Neutrophil (primary cell): ENCODE measurements at regions not wholly inside any gene's neighbourhood (a gene's known extent, or its start where the extent isn't known, plus 50 kb on each side); places are given as distances from the start of the nearest gene placed in this dataset.

Source experiments
- H3K27ac ChIP-seq: fragments of 200-600 bp; sonication (generic); 2 replicates; pipeline ENCODE4 v1.5.1; 2016; ENCODE audit warnings: mild to moderate bottlenecking, moderate library complexity
- H3K27me3 ChIP-seq: fragments of 200-600 bp; sonication (generic); 2 replicates; pipeline ENCODE4 v1.6.0; 2016; ENCODE audit warnings: mild to moderate bottlenecking
- H3K36me3 ChIP-seq: fragments of 200-600 bp; sonication (generic); 2 replicates; pipeline ENCODE4 v1.5.1; 2017
- H3K4me1 ChIP-seq, 2 experiments: fragments of 200-600 bp in 1 of 2; sonication (generic) in 1 of 2; 1 replicate in 1 of 2; 2 replicates in 1 of 2; pipeline versions ENCODE4 v1.5.1 to v1.6.1; 2013 to 2016; ENCODE audit warnings: low read depth in 1 of 2, low read length in 1 of 2, mild to moderate bottlenecking in 1 of 2, moderate library complexity in 1 of 2; ENCODE audit not compliant: control insufficient read depth in 1 of 2, insufficient read depth in 1 of 2
- H3K4me3 ChIP-seq, 2 experiments: fragments of 200-600 bp in 1 of 2; sonication (generic) in 1 of 2; 1 replicate in 1 of 2; 2 replicates in 1 of 2; pipeline ENCODE4 v1.5.1; 2013 to 2016; ENCODE audit warnings: low read depth in 1 of 2, low read length in 1 of 2, mild to moderate bottlenecking in 1 of 2, moderate library complexity in 1 of 2
- H3K9me3 ChIP-seq: fragments of 200-600 bp; sonication (generic); 2 replicates; pipeline ENCODE4 v1.5.1; 2016
- CTCF ChIP-seq: fragments of 200-600 bp; sonication (generic); IDR thresholded peaks from 2 replicates; pipeline ENCODE4 v1.5.1; 2016; ENCODE audit warnings: antibody characterized with exemption

- H3K9me3 ChIP-seq, result no peaks in the 10 kb centered on the region
- H3K4me1 ChIP-seq, result no peaks in the 10 kb centered on the region
- H3K4me3 ChIP-seq, result no peak overlapping the region
- H3K36me3 ChIP-seq, result no peaks in the 10 kb centered on the region
- no peaks in the 10 kb centered on the region for H3K27me3 ChIP-seq
- H3K27ac ChIP-seq, result no peak overlapping the region
- no peak for TF ChIP-seq CTCF
Observed at GRCh38 chr7:10727636-10728035, 246.0 kb upstream of the PHF14 start.

DNA sequence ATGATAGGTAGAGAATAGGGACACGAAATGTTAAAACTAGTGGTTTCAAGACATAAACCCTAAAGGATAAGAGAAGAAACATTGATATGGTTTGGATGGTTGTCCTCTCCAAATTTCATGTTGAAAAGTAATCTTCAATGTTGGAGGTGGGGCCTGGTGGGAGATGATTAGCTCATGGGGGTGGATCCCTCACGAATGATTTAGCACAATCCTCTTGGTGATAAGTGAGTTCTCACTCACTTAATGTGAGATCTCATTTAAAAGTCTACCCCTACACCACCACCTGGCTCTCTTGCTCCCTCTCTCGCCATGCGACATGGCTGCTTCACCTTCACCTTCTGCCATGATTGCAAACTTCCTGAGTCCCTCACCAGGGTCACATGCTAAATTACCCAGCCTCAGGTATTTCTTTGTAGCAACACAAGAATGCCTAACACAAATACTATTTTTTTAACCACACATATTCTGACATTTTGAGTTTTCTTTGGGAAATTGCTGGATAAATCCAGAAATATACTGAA is 242.4 kb upstream of the PHF14 start:
- no peak for TF ChIP-seq CTCF
- Histone ChIP-seq H3K36me3 (no peaks in the 10 kb centered on the region), H3K9me3 (no peaks in the 10 kb centered on the region), H3K4me3 (no peak overlapping the region), H3K27me3 (no peaks in the 10 kb centered on the region), H3K4me1 (no peaks in the 10 kb centered on the region), H3K27ac (no peak overlapping the region)

DNA sequence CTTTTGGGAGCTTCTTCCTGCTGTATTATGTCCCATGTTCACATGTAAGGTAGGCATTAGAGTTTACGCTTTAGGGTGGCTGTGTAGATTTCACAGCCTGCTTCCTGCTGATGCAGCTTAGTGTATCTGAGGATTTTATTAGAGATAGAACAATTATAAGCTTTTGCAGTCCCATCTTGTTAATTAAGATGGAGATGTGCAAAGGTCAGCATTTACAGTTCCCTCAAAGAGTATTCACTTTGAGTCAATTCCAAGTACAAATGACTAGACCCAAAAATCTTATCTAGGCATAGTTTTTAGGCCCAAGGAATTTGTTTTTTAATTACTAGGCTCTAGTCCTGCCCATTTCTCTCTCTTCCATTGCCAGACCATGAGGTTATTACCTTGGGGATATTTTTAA is 239.9 kb upstream of the PHF14 start:
- Histone ChIP-seq H3K27ac (no peak overlapping the region), H3K36me3 (no peaks in the 10 kb centered on the region), H3K4me1 (no peaks in the 10 kb centered on the region), H3K9me3 (no peaks in the 10 kb centered on the region), H3K4me3 (no peak overlapping the region), H3K27me3 (no peaks in the 10 kb centered on the region)
- TF ChIP-seq CTCF, result no peak

DNA sequence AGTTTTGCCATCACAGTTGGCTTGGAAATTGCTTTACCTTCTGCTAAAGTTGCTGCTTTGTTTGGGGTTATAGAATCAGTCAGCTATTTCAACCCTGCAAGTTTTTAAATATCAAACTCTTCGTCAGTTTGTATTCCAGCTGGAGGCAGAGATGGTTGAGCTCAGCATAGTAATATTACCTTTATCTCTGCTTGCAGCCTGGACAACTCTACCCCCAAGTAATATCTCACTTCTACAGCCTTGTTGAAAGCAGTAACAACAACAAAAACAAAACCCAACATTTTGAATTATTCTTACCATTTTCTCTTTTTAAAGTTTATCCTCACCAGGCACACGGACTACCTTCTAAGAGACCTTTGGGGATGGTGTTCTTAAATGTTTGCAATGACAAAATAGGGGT is 239.1 kb upstream of the PHF14 start:
- H3K4me1 ChIP-seq, result no peaks in the 10 kb centered on the region
- no peak for TF ChIP-seq CTCF
- no peaks in the 10 kb centered on the region for H3K27me3 ChIP-seq
- no peak overlapping the region for H3K27ac ChIP-seq
- H3K4me3 ChIP-seq, result no peak overlapping the region
- H3K36me3 ChIP-seq, result no peaks in the 10 kb centered on the region
- H3K9me3 ChIP-seq, result no peaks in the 10 kb centered on the region

- no peaks in the 10 kb centered on the region for H3K4me1 ChIP-seq
- H3K4me3 ChIP-seq, result no peak overlapping the region
- no peak for TF ChIP-seq CTCF
- H3K27ac ChIP-seq, result no peak overlapping the region
- H3K36me3 ChIP-seq, result no peaks in the 10 kb centered on the region
- no peaks in the 10 kb centered on the region for H3K9me3 ChIP-seq
- H3K27me3 ChIP-seq, result no peaks in the 10 kb centered on the region
Observed at GRCh38 chr7:10739401-10739800, 234.3 kb upstream of the PHF14 start.

DNA sequence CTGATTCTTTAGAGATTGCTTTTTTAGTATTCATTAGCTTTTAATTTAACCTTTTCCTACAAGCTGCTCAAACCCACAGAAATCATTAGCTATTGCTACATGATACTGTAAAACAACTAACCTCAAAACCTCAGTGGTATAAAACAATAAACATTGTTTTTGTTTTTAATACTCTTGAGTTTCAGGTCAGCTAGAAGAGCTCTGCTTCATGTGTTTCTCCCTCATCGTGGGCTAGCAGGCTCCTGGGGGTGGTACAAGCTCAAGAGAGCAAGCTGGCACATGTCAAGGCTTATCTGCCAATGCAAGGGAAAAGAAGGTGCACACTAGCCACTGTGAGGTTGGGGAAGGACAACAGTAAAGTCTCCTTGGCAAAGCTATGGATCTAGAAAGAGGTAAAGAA is 232.9 kb upstream of the PHF14 start:
- no peak for TF ChIP-seq CTCF
- Histone ChIP-seq H3K27ac (no peak overlapping the region), H3K36me3 (no peaks in the 10 kb centered on the region), H3K4me3 (no peak overlapping the region), H3K27me3 (no peaks in the 10 kb centered on the region), H3K9me3 (no peaks in the 10 kb centered on the region), H3K4me1 (no peaks in the 10 kb centered on the region)
